22Rv1 (cell line): ENCODE measurements at regions not wholly inside any gene's neighbourhood (a gene's known extent, or its start where the extent isn't known, plus 50 kb on each side); places are given as distances from the start of the nearest gene placed in this dataset.

ENCODE experiments used
- H3K27ac ChIP-seq: fragments of 450-650 bp; 2 replicates; pipeline ENCODE4 v1.5.1; 2017
- CTCF ChIP-seq: fragments of 450-650 bp; IDR thresholded peaks from 2 replicates; pipeline ENCODE4 v1.5.1; 2017; ENCODE audit warnings: mild to moderate bottlenecking
- ZFX ChIP-seq: fragments of 450-650 bp; IDR thresholded peaks from 2 replicates; pipeline ENCODE4 v1.6.1; 2017; ENCODE audit warnings: antibody characterized with exemption, borderline replicate concordance

GRCh38 chr4:108396900-108397497 is 223.4 kb upstream of the RPL34 start:
- no peak overlapping the region for H3K27ac ChIP-seq
- TF ChIP-seq CTCF (no peak), ZFX (no peak)

- H3K27ac ChIP-seq = no peak overlapping the region
- TF ChIP-seq ZFX = no peak
- TF ChIP-seq CTCF = no peak
These were observed 224.6 kb upstream of the RPL34 start for GRCh38 chr4:108395786-108396185.

GRCh38 chr4:108393890-108394472 is 225.2 kb upstream of the LEF1 start:
- H3K27ac ChIP-seq = no peak overlapping the region
- TF ChIP-seq ZFX = no peak
- TF ChIP-seq CTCF = no peak

GRCh38 chr4:108391701-108392455 is 223.1 kb upstream of the LEF1 start:
- TF ChIP-seq CTCF = no peak
- TF ChIP-seq ZFX = no peak
- no peak overlapping the region for H3K27ac ChIP-seq

GRCh38 chr4:108385076-108385475 is 216.3 kb upstream of the LEF1 start:
- TF ChIP-seq CTCF = no peak
- TF ChIP-seq ZFX = no peak
- no peak overlapping the region for H3K27ac ChIP-seq

- no peak overlapping the region for H3K27ac ChIP-seq
- no peak for TF ChIP-seq CTCF
- TF ChIP-seq ZFX = no peak
These were observed 215.8 kb upstream of the LEF1 start for GRCh38 chr4:108384544-108384943.

- no peak overlapping the region for H3K27ac ChIP-seq
- no peak for TF ChIP-seq ZFX
- TF ChIP-seq CTCF = no peak
These were observed 214.4 kb upstream of the LEF1 start for GRCh38 chr4:108383157-108383556.
